GM12878 (cell line): ENCODE measurements at regions not wholly inside any gene's neighbourhood (a gene's known extent, or its start where the extent isn't known, plus 50 kb on each side); places are given as distances from the start of the nearest gene placed in this dataset.

ENCODE experiments used
- ATAC-seq: fragments of 200-7000 bp; cut with Tn5 transposase; 3 replicates; pipeline ENCODE4 v1.9.1; 2020; ENCODE audit warnings: mild to moderate bottlenecking, moderate library complexity
- BruUV-seq: library from RNA; stranded (reverse); fragments of 400-500 nt; replicated peaks from 2 replicates; lab custom pipeline; 2021; lab: Mats Ljungman, UMichigan
- CTCF ChIA-PET: fragments of 300-600 bp; sonication (Branson Sonifier 250); formaldehyde crosslinking; extraction: SDS; loops from one replicate; lab custom pipeline; 2021; ENCODE audit warnings: inconsistent platforms; lab: Yijun Ruan, JAX
- POLR2A ChIA-PET: fragments of 350-600 bp; formaldehyde crosslinking; extraction: SDS; loops from one replicate; lab custom pipeline; 2021; ENCODE audit warnings: inconsistent platforms; lab: Charles Lee
- RAD21 ChIA-PET: fragments of 300-600 bp; sonication (Branson Sonifier 250); formaldehyde crosslinking; loops from one replicate; lab custom pipeline; 2023; ENCODE audit warnings: antibody characterized with exemption; ENCODE audit not compliant: unreplicated experiment; lab: Charles Lee
- SMC1A ChIA-PET: fragments of 300-600 bp; sonication (Branson Sonifier 250); formaldehyde crosslinking; loops from one replicate; lab custom pipeline; 2023; ENCODE audit not compliant: unreplicated experiment, uncharacterized antibody; lab: Charles Lee
- DNase-seq: peaks from one replicate; pipeline ENCODE4 v3.0.0-alpha.2; 2011; ENCODE audit warnings: low read depth, low spot score
- FAIRE-seq: peaks from 3 replicates; lab custom pipeline; 2011; peaks lifted over from hg19 to GRCh38; lab: Jason Lieb, UNC
- H2AFZ ChIP-seq: 2 replicates; pipeline ENCODE4 v1.6.0; 2011; ENCODE audit warnings: low read depth, low read length, control low read depth; ENCODE audit not compliant: control insufficient read depth
- H3K27ac ChIP-seq: 2 replicates; pipeline ENCODE4 v1.5.1; 2011; ENCODE audit warnings: control low read depth; ENCODE audit not compliant: control insufficient read depth, insufficient read depth
- H3K27me3 ChIP-seq, 2 experiments: replicated peaks in 1 of 2; 2 replicates each; pipeline versions ENCODE4 v1.6.0 to v1.6.1; 2011; ENCODE audit warnings: low read length in 1 of 2; ENCODE audit not compliant: control insufficient read depth in 2 of 2, insufficient read depth in 2 of 2
- H3K36me3 ChIP-seq, 2 experiments: 2 replicates each; pipeline ENCODE4 v1.5.1; 2011; ENCODE audit warnings: low read length in 1 of 2; ENCODE audit not compliant: control insufficient read depth in 2 of 2, insufficient read depth in 2 of 2
- H3K4me1 ChIP-seq: 2 replicates; pipeline ENCODE4 v1.6.1; 2011; ENCODE audit warnings: mild to moderate bottlenecking, low read length, moderate library complexity, mixed read lengths; ENCODE audit not compliant: control insufficient read depth, insufficient read depth
- H3K4me2 ChIP-seq: 2 replicates; pipeline ENCODE4 v1.6.0; 2011; ENCODE audit warnings: control low read depth; ENCODE audit not compliant: control insufficient read depth, insufficient read depth
- H3K4me3 ChIP-seq: fragments of 200-600 bp; sonication (generic); 2 replicates; pipeline ENCODE4 v1.5.1; 2016
- H3K79me2 ChIP-seq: 2 replicates; pipeline ENCODE4 v1.6.0; 2011; ENCODE audit warnings: low read length; ENCODE audit not compliant: control insufficient read depth, insufficient read depth
- H3K9ac ChIP-seq: 2 replicates; pipeline ENCODE4 v1.8.0; 2011; ENCODE audit warnings: low read length, control low read depth, mixed read lengths; ENCODE audit not compliant: control insufficient read depth, insufficient read depth
- H3K9me3 ChIP-seq: replicated peaks from 3 replicates; pipeline ENCODE4 v1.5.1; 2011; ENCODE audit warnings: mild to moderate bottlenecking, low read length; ENCODE audit not compliant: control insufficient read depth, insufficient read depth
- H4K20me1 ChIP-seq: 2 replicates; pipeline ENCODE4 v1.6.0; 2011; ENCODE audit not compliant: control insufficient read depth, insufficient read depth
- ASH2L ChIP-seq: fragments of 300-600, 200-600 bp; sonication (generic); IDR thresholded peaks from 2 replicates; pipeline ENCODE4 v1.6.1; 2017; ENCODE audit warnings: low read depth, mild to moderate bottlenecking, borderline replicate concordance
- CEBPZ ChIP-seq: fragments of 150-350 bp; IDR thresholded peaks from 2 replicates; pipeline ENCODE4 v1.6.1; 2016; ENCODE audit warnings: low read depth, low read length
- HCFC1 ChIP-seq: fragments of 150-350 bp; IDR thresholded peaks from 2 replicates; pipeline ENCODE4 v1.6.1; 2014; ENCODE audit warnings: low read length
- HDAC2 ChIP-seq: fragments of 200-600 bp; sonication (generic); IDR thresholded peaks from 2 replicates; pipeline ENCODE4 v1.6.1; 2017
- HDGF ChIP-seq: fragments of 450-650 bp; IDR thresholded peaks from 2 replicates; pipeline ENCODE4 v1.6.1; 2016; ENCODE audit warnings: antibody characterized with exemption
- KLF5 ChIP-seq: fragments of 450-650 bp; IDR thresholded peaks from 2 replicates; pipeline ENCODE4 v1.6.1; 2014; ENCODE audit warnings: mild to moderate bottlenecking; ENCODE audit not compliant: partially characterized antibody
- LARP7 ChIP-seq: fragments of 450-650 bp; IDR thresholded peaks from 2 replicates; pipeline ENCODE4 v1.6.1; 2017; ENCODE audit warnings: mild to moderate bottlenecking
- MEF2A ChIP-seq: IDR thresholded peaks from 2 replicates; pipeline ENCODE4 v1.6.1; 2011; ENCODE audit warnings: low read depth, mild to moderate bottlenecking, low read length, moderate library complexity; ENCODE audit not compliant: insufficient read depth
- MEF2B ChIP-seq: fragments of 450-650 bp; IDR thresholded peaks from 2 replicates; pipeline ENCODE4 v1.6.1; 2018; ENCODE audit warnings: mild to moderate bottlenecking, moderate library complexity; ENCODE audit not compliant: partially characterized antibody, poor library complexity, severe bottlenecking
- NR2F1 ChIP-seq: fragments of 450-650 bp; conservative IDR thresholded peaks from 2 replicates; pipeline ENCODE4 v1.6.1; 2017; ENCODE audit warnings: mild to moderate bottlenecking
- POU2F2 ChIP-seq: IDR thresholded peaks from 3 replicates; pipeline ENCODE4 v1.6.1; 2011; ENCODE audit warnings: low read depth, mild to moderate bottlenecking, low read length, borderline replicate concordance
- SP1 ChIP-seq: IDR thresholded peaks from one replicate; pipeline ENCODE4 v1.6.1; 2011; ENCODE audit warnings: low read depth, low read length
- SREBF2 ChIP-seq: IDR thresholded peaks from 2 replicates; pipeline ENCODE4 v1.6.1; 2012; ENCODE audit warnings: mild to moderate bottlenecking, low read length
- TARDBP ChIP-seq: IDR thresholded peaks from 2 replicates; pipeline ENCODE4 v1.6.1; 2016; ENCODE audit warnings: borderline replicate concordance
- USF1 ChIP-seq: IDR thresholded peaks from 2 replicates; pipeline ENCODE4 v1.6.1; 2011; ENCODE audit warnings: borderline replicate concordance, low read depth, mild to moderate bottlenecking, moderate library complexity, mixed read lengths, low read length; ENCODE audit not compliant: insufficient read depth; ENCODE audit errors: extremely low read length
- YY1 ChIP-seq: IDR thresholded peaks from 2 replicates; pipeline ENCODE4 v1.6.1; 2011; ENCODE audit warnings: low read depth, mild to moderate bottlenecking, low read length
- ZBTB40 ChIP-seq: fragments of 450-650 bp; IDR thresholded peaks from 2 replicates; pipeline ENCODE4 v1.6.1; 2016; ENCODE audit warnings: mild to moderate bottlenecking, moderate library complexity, borderline replicate concordance
- ZNF384 ChIP-seq: IDR thresholded peaks from 2 replicates; pipeline ENCODE4 v1.6.1; 2012; ENCODE audit warnings: low read depth, mild to moderate bottlenecking, low read length, improper control_type of control experiment, borderline replicate concordance
- WGBS: methylation state at CpG from one replicate; pipeline ENCODE4 v1.1.6; 2016; ENCODE audit warnings: low lambda C conversion rate; ENCODE audit not compliant: insufficient replicate concordance, insufficient coverage; ENCODE audit errors: missing lambda C conversion rate; 5-methylcytosine and 5-hydroxymethylcytosine counted together
- in situ Hi-C: fragments of 300-500 bp; cut with MboI; formaldehyde crosslinking; loops from 9 replicates; pipeline ENCODE4 v1.14.3; 2018; ENCODE audit warnings: mixed read lengths
- intact Hi-C: fragments of 100-400 bp; cut with micrococcal nuclease; formaldehyde crosslinking; loops from one replicate; pipeline ENCODE4 v1.14.2; 2022; ENCODE audit not compliant: unreplicated experiment

GRCh38 chr1:37303884-37304574 lies 170.4 kb upstream of the ZC3H12A start:
- in situ Hi-C loops (no loop called here), intact Hi-C loops (no loop called here)
- H3K4me3 ChIP-seq = no peak overlapping the region
- no TSS peak for BruUV-seq
- no peak for FAIRE-seq
- H3K36me3 ChIP-seq = no peaks in the 10 kb centered on the region
- DNase-seq = no peak
- CTCF ChIA-PET = interaction anchor here (0.8 to 0.9 kb wide), 2 partner anchors 13 to 440 kb away, joined by 3 to 4 read pairs; no protein-coding TSS in a partner anchor
- ATAC-seq = no peak
- H3K9me3 ChIP-seq = no peaks in the 10 kb centered on the region
- no peak overlapping the region for H3K4me2 ChIP-seq
- RAD21 ChIA-PET = interaction anchor here (0.6 kb wide), 1 partner anchor 226 kb away, joined by 3 read pairs; no protein-coding TSS in a partner anchor
- H3K27ac ChIP-seq = no peak overlapping the region
- H4K20me1 ChIP-seq = no peaks in the 10 kb centered on the region
- POLR2A ChIA-PET = no interaction called here
- H3K9ac ChIP-seq = no peak overlapping the region
- H3K4me1 ChIP-seq = no peaks in the 10 kb centered on the region
- WGBS = 11% methylated on average over 3 of the region's 3 CpGs
- no peaks in the 10 kb centered on the region for H3K79me2 ChIP-seq
- H2AFZ ChIP-seq = no peak overlapping the region
- H3K27me3 ChIP-seq = peaks cover 3 to 4% of the 10 kb centered on the region in 2 experiments; a peak in 2 of 4 replicates
- SMC1A ChIA-PET = no interaction called here
- TF ChIP-seq MEF2A = no peak
- TF ChIP-seq LARP7 = no peak
- no peak for TF ChIP-seq KLF5
- no peak for TF ChIP-seq HDGF
- no peak for TF ChIP-seq HCFC1
- TF ChIP-seq SREBF2 = no peak
- no peak for TF ChIP-seq MEF2B
- TF ChIP-seq NR2F1 = no peak
- TF ChIP-seq ZNF384 = no peak
- TF ChIP-seq ASH2L = no peak
- TF ChIP-seq YY1 = no peak
- no peak for TF ChIP-seq POU2F2
- no peak for TF ChIP-seq HDAC2
- TF ChIP-seq SP1 = no peak
- no peak for TF ChIP-seq ZBTB40
- no peak for TF ChIP-seq TARDBP
- no peak for TF ChIP-seq USF1
- no peak for TF ChIP-seq CEBPZ
